Tibial nerve (tissue), 4 donors: ENCODE measurements at regions not wholly inside any gene's neighbourhood (a gene's known extent, or its start where the extent isn't known, plus 50 kb on each side); places are given as distances from the start of the nearest gene placed in this dataset.

Experiments used
- DNase-seq, 2 donors: peaks; one replicate each; pipeline ENCODE4 v3.0.0-alpha.2; 2019; ENCODE audit warnings: low spot score in 2 of 2
- H3K27ac ChIP-seq, 4 donors: fragments of 200-600 bp; sonication (generic) in 3 of 4; one replicate each; pipeline ENCODE4 v1.5.1; 2017 to 2019; ENCODE audit warnings: mild to moderate bottlenecking in 1 of 4
- H3K27me3 ChIP-seq, 2 donors: fragments of 200-600 bp; sonication (generic) in 1 of 2; one replicate each; pipeline versions ENCODE4 v1.5.1 to v1.6.0; 2017 to 2019
- H3K36me3 ChIP-seq, 3 donors: fragments of 200-600 bp; sonication (generic); one replicate each; pipeline ENCODE4 v1.5.1; 2018 to 2019
- H3K4me1 ChIP-seq, 4 donors: fragments of 200-600 bp; sonication (generic) in 3 of 4; one replicate each; pipeline ENCODE4 v1.5.1; 2017 to 2019
- H3K4me3 ChIP-seq, 4 donors: fragments of 200-600 bp; sonication (generic) in 3 of 4; one replicate each; pipeline ENCODE4 v1.5.1; 2017 to 2019; ENCODE audit warnings: mild to moderate bottlenecking in 1 of 4, moderate library complexity in 1 of 4
- H3K9me3 ChIP-seq, 4 donors: fragments of 200-600 bp; sonication (generic) in 3 of 4; one replicate each; pipeline ENCODE4 v1.5.1; 2017 to 2019
- CTCF ChIP-seq, 5 experiments: fragments of 200-600 bp in 3 of 5; fragments of 450-650 bp in 2 of 5; sonication (generic) in 3 of 5; IDR thresholded peaks; one replicate each; pipeline ENCODE4 v1.5.1; 2016 to 2019; ENCODE audit warnings: antibody characterized with exemption in 5 of 5, mild to moderate bottlenecking in 3 of 5, moderate library complexity in 2 of 5
- EP300 ChIP-seq, 2 donors: sonication (generic); formaldehyde crosslinking; IDR thresholded peaks; one replicate each; pipeline ENCODE4 v1.6.1; 2017; ENCODE audit warnings: antibody characterized with exemption in 2 of 2, mild to moderate bottlenecking in 1 of 2
- POLR2A ChIP-seq, 2 donors: fragments of 450-650 bp; IDR thresholded peaks; one replicate each; pipeline ENCODE4 v1.6.1; 2017; ENCODE audit warnings: antibody characterized with exemption in 2 of 2, mild to moderate bottlenecking in 2 of 2, moderate library complexity in 2 of 2
- WGBS, 2 donors: methylation state at CpG; one replicate each; pipeline ENCODE4 v1.1.5; 2018; 5-methylcytosine and 5-hydroxymethylcytosine counted together

GRCh38 chrX:151796576-151796975, 62.0 kb downstream of the CNGA2 start:
- no peak for DNase-seq
- WGBS, 2 donors = 93 to 100% methylated on average over 1 to 3 of the region's 3 CpGs
- no peak overlapping the region for H3K27ac ChIP-seq
- no peaks in the 10 kb centered on the region for H3K27me3 ChIP-seq
- H3K9me3 ChIP-seq = no peaks in the 10 kb centered on the region
- no peak for TF ChIP-seq EP300 (IDR thresholded peaks at IDR 0.05)
- no peak for TF ChIP-seq POLR2A (IDR thresholded peaks at IDR 0.05)
- TF ChIP-seq CTCF (IDR thresholded peaks at IDR 0.05) = no peak
- no peaks in the 10 kb centered on the region for H3K36me3 ChIP-seq
- H3K4me3 ChIP-seq = no peak overlapping the region
- H3K4me1 ChIP-seq = no peaks in the 10 kb centered on the region

DNA sequence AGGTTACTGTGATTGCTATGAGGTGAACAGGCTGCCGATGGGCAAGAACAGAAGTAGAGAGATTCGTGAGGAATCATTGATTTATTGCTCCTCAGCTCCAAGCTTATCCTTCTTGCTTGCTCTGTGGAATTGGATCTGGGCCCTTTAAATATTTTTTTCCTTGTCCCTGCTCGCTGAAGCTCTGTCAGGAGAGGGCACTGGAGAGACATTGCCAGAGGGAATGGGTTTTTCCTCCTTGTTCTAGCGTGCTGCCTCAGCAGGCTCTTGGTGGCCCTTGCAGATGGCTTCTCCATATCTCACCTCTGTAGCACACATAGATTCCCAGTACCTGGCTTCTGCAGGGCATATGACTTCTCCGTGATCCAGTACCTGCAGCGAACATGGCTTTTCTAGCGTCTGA, 67.4 kb downstream of the CNGA2 start:
- no peak for DNase-seq
- Histone ChIP-seq H3K27ac (no peak overlapping the region), H3K9me3 (no peaks in the 10 kb centered on the region), H3K36me3 (no peaks in the 10 kb centered on the region), H3K4me1 (no peaks in the 10 kb centered on the region), H3K27me3 (no peaks in the 10 kb centered on the region), H3K4me3 (no peak overlapping the region)
- 76 to 83% methylated on average over 7 of the region's 7 CpGs for WGBS, 2 donors
- no peak for TF ChIP-seq CTCF (IDR thresholded peaks at IDR 0.05)
- no peak for TF ChIP-seq EP300 (IDR thresholded peaks at IDR 0.05)
- TF ChIP-seq POLR2A (IDR thresholded peaks at IDR 0.05) = no peak

DNA sequence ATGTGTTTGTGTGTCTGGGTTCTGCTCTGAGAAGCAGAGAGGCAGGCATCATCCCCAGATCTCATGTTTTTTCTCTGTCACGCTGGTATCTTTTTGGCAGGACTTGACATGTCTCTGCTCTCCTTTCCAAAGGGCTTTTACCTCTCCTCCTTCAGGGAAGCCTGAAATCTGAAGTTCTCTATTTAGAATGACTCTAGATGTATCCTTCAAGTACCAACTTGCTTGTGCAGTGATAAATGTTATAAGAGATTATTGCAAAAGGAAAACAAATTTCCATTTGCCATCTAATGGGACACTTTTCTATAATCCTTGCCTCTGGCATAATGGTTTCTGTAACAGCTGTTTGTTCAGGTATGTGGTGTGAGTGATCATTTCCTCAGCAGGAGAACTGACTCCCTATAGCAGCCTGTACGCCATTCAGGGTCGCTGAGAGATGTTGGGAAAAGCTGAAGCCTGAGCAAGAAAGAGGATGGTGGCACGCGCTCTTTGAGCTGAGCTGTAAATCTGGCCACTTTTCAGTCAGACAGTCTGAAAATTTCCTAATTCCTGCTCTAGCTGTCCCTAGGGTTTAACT, 72.5 kb downstream of the CNGA2 start:
- no peak for DNase-seq
- Histone ChIP-seq H3K27me3 (no peaks in the 10 kb centered on the region), H3K27ac (no peak overlapping the region), H3K9me3 (no peaks in the 10 kb centered on the region), H3K36me3 (no peaks in the 10 kb centered on the region), H3K4me3 (no peak overlapping the region), H3K4me1 (no peaks in the 10 kb centered on the region)
- TF ChIP-seq EP300 (IDR thresholded peaks at IDR 0.05) = no peak
- WGBS, 2 donors = 77 to 91% methylated on average over 5 of the region's 5 CpGs

GRCh38 chrX:151812661-151813060, 78.1 kb downstream of the CNGA2 start:
- WGBS, 2 donors = 61 to 82% methylated on average over 2 of the region's 2 CpGs
- no peak overlapping the region for H3K4me3 ChIP-seq
- DNase-seq = no peak

GRCh38 chrX:151814767-151815166, 80.2 kb downstream of the CNGA2 start:
- no peaks in the 10 kb centered on the region for H3K27me3 ChIP-seq
- no peak for TF ChIP-seq POLR2A (IDR thresholded peaks at IDR 0.05)
- TF ChIP-seq CTCF (IDR thresholded peaks at IDR 0.05) = no peak
- no peak for TF ChIP-seq EP300 (IDR thresholded peaks at IDR 0.05)
- DNase-seq = no peak
- H3K27ac ChIP-seq = no peak overlapping the region
- H3K9me3 ChIP-seq = no peaks in the 10 kb centered on the region
- no peaks in the 10 kb centered on the region for H3K4me1 ChIP-seq
- WGBS, 2 donors = 90 to 100% methylated on average over 1 of the region's 1 CpG
- no peaks in the 10 kb centered on the region for H3K36me3 ChIP-seq
- no peak overlapping the region for H3K4me3 ChIP-seq

More at GRCh38 chrX:151812661-151813060, 78.1 kb downstream of the CNGA2 start:
- H3K4me1 ChIP-seq = no peaks in the 10 kb centered on the region
- no peak overlapping the region for H3K27ac ChIP-seq
- H3K27me3 ChIP-seq = no peaks in the 10 kb centered on the region
- TF ChIP-seq POLR2A (IDR thresholded peaks at IDR 0.05) = no peak
- TF ChIP-seq CTCF (IDR thresholded peaks at IDR 0.05) = no peak
- no peak for TF ChIP-seq EP300 (IDR thresholded peaks at IDR 0.05)
- H3K9me3 ChIP-seq = no peaks in the 10 kb centered on the region
- H3K36me3 ChIP-seq = no peaks in the 10 kb centered on the region

DNA sequence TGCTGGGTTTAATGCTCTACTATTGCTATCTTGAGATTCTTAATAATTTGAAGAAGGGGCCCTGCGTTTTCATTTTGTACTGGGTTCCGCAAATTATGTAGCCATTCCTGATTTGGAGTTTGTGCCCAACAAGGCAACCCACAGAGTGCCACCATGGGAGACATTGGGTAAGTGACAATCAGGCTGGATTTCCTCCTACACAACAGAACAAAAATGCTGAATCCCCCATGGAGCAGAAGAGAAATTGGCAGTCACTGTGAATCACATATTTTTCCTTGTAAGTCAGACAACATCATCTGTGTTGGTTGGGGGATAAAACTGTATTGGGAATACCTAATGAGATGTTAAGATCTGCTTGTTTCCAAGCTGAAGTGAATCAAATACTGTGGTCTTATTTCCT, 80.9 kb downstream of the CNGA2 start:
- H3K27ac ChIP-seq = no peak overlapping the region
- H3K27me3 ChIP-seq = no peaks in the 10 kb centered on the region
- DNase-seq = no peak
- TF ChIP-seq CTCF (IDR thresholded peaks at IDR 0.05) (no peak), POLR2A (IDR thresholded peaks at IDR 0.05) (no peak), EP300 (IDR thresholded peaks at IDR 0.05) (no peak)
- 62 to 67% methylated on average over 1 to 2 of the region's 2 CpGs for WGBS, 2 donors
- no peak overlapping the region for H3K4me3 ChIP-seq
- no peaks in the 10 kb centered on the region for H3K4me1 ChIP-seq
- no peaks in the 10 kb centered on the region for H3K36me3 ChIP-seq
- no peaks in the 10 kb centered on the region for H3K9me3 ChIP-seq
